Stimulated activated CD4-positive, alpha-beta T cell treated with anti-CD3 and anti-CD28 coated beads, Interleukin-4, amount 100 ng/mL, for 48 hours (primary cell): ENCODE measurements at regions not wholly inside any gene's neighbourhood (a gene's known extent, or its start where the extent isn't known, plus 50 kb on each side); places are given as distances from the start of the nearest gene placed in this dataset.

Source experiments
- DNase-seq, 2 donors: peaks; one replicate each; pipeline ENCODE4 v3.0.0-alpha.2; 2020; ENCODE audit warnings: low read depth in 2 of 2

GRCh38 chr5:124664287-124664686 lies 82.2 kb downstream of the ZNF608 start:
- DNase-seq = no peak

- no peak for DNase-seq
Observed at GRCh38 chr5:124663101-124663506, 83.3 kb downstream of the ZNF608 start.

GRCh38 chr5:124662181-124662781 lies 84.2 kb downstream of the ZNF608 start:
- DNase-seq = no peak

GRCh38 chr5:124661317-124662141 lies 84.9 kb downstream of the ZNF608 start:
- no peak for DNase-seq

GRCh38 chr5:124660229-124661093 lies 86.0 kb downstream of the ZNF608 start:
- no peak for DNase-seq

GRCh38 chr5:124659798-124660197 lies 86.6 kb downstream of the ZNF608 start:
- DNase-seq = no peak

- no peak for DNase-seq
Observed at GRCh38 chr5:124658867-124659557, 87.4 kb downstream of the ZNF608 start.

GRCh38 chr5:124655921-124656511 lies 90.4 kb downstream of the ZNF608 start:
- no peak for DNase-seq

GRCh38 chr5:124655251-124655917 lies 91.1 kb downstream of the ZNF608 start:
- no peak for DNase-seq

- DNase-seq = no peak
Observed at GRCh38 chr5:124654418-124654817, 92.0 kb downstream of the ZNF608 start.

GRCh38 chr5:124653666-124654065 lies 92.8 kb downstream of the ZNF608 start:
- no peak for DNase-seq

GRCh38 chr5:124652892-124653441 lies 93.5 kb downstream of the ZNF608 start:
- DNase-seq = no peak

- DNase-seq = no peak
Observed at GRCh38 chr5:124652514-124652819, 94.0 kb downstream of the ZNF608 start.

- peak in 1 of 2 donors; percentile 10 for DNase-seq
Observed at GRCh38 chr5:124651663-124652513, 94.6 kb downstream of the ZNF608 start.

- no peak for DNase-seq
Observed at GRCh38 chr5:124650951-124651662, 95.3 kb downstream of the ZNF608 start.

- no peak for DNase-seq
Observed at GRCh38 chr5:124650147-124650561, 96.3 kb downstream of the ZNF608 start.

GRCh38 chr5:124649491-124650146 lies 96.8 kb downstream of the ZNF608 start:
- DNase-seq = peak; percentile 14 to 24

- DNase-seq = no peak
Observed at GRCh38 chr5:124648902-124649467, 97.5 kb downstream of the ZNF608 start.
